Panc1 (cell line): ENCODE measurements at regions not wholly inside any gene's neighbourhood (a gene's known extent, or its start where the extent isn't known, plus 50 kb on each side); places are given as distances from the start of the nearest gene placed in this dataset.

Experiments used
- ATAC-seq: fragments of 200-7000 bp; cut with Tn5 transposase; 2 replicates; pipeline ENCODE4 v1.9.1; 2020; ENCODE audit warnings: mild to moderate bottlenecking, moderate library complexity
- BruUV-seq: library from RNA; stranded (reverse); fragments of 400-500 nt; replicated peaks from 2 replicates; lab custom pipeline; 2021; lab: Mats Ljungman, UMichigan
- CTCF ChIA-PET: fragments of 300-600 bp; sonication (Branson Sonifier 250); formaldehyde crosslinking; loops from one replicate; lab custom pipeline; 2022; ENCODE audit warnings: antibody characterized with exemption; lab: Charles Lee
- POLR2A ChIA-PET: fragments of 300-600 bp; sonication (Branson Sonifier 250); formaldehyde crosslinking; loops from one replicate; lab custom pipeline; 2022; ENCODE audit warnings: antibody characterized with exemption; lab: Charles Lee
- DNase-seq: peaks from one replicate; pipeline ENCODE4 v3.0.0-alpha.2; 2010; ENCODE audit warnings: low read depth, low spot score
- H3K27ac ChIP-seq: 2 replicates; pipeline ENCODE4 v1.5.1; 2011; ENCODE audit warnings: mild to moderate bottlenecking, low read length, inconsistent platforms
- H3K27me3 ChIP-seq: fragments of 200-500 bp; sonication (Bioruptor generic); 2 replicates; pipeline ENCODE4 v1.6.0; 2014; ENCODE audit warnings: low read length, inconsistent platforms; ENCODE audit not compliant: control insufficient read depth, insufficient read depth
- H3K36me3 ChIP-seq: fragments of 200-500 bp; sonication (Bioruptor generic); 2 replicates; pipeline ENCODE4 v1.5.1; 2014; ENCODE audit warnings: inconsistent platforms, mild to moderate bottlenecking, low read length, moderate library complexity; ENCODE audit not compliant: control insufficient read depth, insufficient read depth
- H3K4me1 ChIP-seq: 2 replicates; pipeline ENCODE4 v1.5.1; 2011; ENCODE audit warnings: inconsistent platforms, mild to moderate bottlenecking, low read length, moderate library complexity; ENCODE audit not compliant: control insufficient read depth, insufficient read depth
- H3K4me3 ChIP-seq, 2 experiments: 2 replicates each; pipeline ENCODE4 v1.5.1; 2011 to 2012; ENCODE audit warnings: low read depth in 2 of 2, low read length in 2 of 2, mild to moderate bottlenecking in 2 of 2, inconsistent platforms in 1 of 2, moderate library complexity in 1 of 2
- H3K9me3 ChIP-seq: fragments of 200-500 bp; sonication (Bioruptor generic); 2 replicates; pipeline ENCODE4 v1.5.1; 2014; ENCODE audit warnings: low read depth, mild to moderate bottlenecking, inconsistent platforms, low read length, moderate library complexity; ENCODE audit not compliant: control insufficient read depth, insufficient read depth
- POLR2AphosphoS5 ChIP-seq: IDR thresholded peaks from 2 replicates; pipeline ENCODE4 v1.6.1; 2012; ENCODE audit warnings: mild to moderate bottlenecking, low read depth, low read length, moderate library complexity
- REST ChIP-seq, 2 experiments: IDR thresholded peaks; 2 replicates each; pipeline ENCODE4 v1.6.1; 2011 to 2012; ENCODE audit warnings: low read depth in 2 of 2, control low read depth in 1 of 2, low read length in 1 of 2, mild to moderate bottlenecking in 1 of 2, moderate library complexity in 1 of 2; ENCODE audit not compliant: insufficient read depth in 1 of 2
- SIN3A ChIP-seq: IDR thresholded peaks from 2 replicates; pipeline ENCODE4 v1.6.1; 2012; ENCODE audit warnings: low read depth, mild to moderate bottlenecking, low read length, moderate library complexity, borderline replicate concordance; ENCODE audit not compliant: insufficient read depth
- TCF7L2 ChIP-seq: IDR thresholded peaks from 2 replicates; pipeline ENCODE4 v1.6.1; 2011; ENCODE audit warnings: mild to moderate bottlenecking, low read depth, low read length, inconsistent platforms
- in situ Hi-C: cut with HindIII; loops from 2 replicates; pipeline ENCODE4 v1.10.0; 2016; ENCODE audit warnings: low sequenced_read_pairs, low pct_unique_long_range_greater_than_20kb
- intact Hi-C: fragments of 100-400 bp; cut with micrococcal nuclease; formaldehyde crosslinking; loops from one replicate; pipeline ENCODE4 v1.10.0; 2022; ENCODE audit not compliant: unreplicated experiment
- TF ChIP-seq, protein P1 (sequence below): fragments of 450-650 bp; IDR thresholded peaks from 2 replicates; pipeline ENCODE4 v1.5.1; 2017; ENCODE audit warnings: mild to moderate bottlenecking

DNA sequence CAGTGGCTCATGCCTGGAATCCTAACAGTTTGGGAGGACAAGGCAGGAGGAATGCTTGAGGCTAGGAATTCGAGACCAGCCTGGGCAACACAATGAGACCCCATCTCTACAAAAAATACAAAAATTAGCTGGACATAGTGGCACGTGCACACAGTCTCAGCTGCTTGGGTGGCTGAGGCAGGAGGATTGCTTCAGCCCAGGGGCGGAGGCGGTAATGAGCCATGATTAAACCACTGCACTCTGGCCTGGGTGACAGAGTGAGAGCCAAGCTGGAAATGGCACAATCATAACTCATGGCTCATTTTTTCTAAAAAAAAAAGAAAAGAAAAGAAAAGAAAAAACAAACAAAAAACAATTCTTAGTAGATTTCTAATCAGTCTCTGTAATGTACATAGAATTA lies 446.2 kb downstream of the ELAVL2 start:
- BruUV-seq, result no TSS peak
- H3K36me3 ChIP-seq, result no peaks in the 10 kb centered on the region
- no peaks in the 10 kb centered on the region for H3K9me3 ChIP-seq
- TF ChIP-seq TCF7L2 (no peak), REST (IDR thresholded peaks at IDR 0.05; ENCODE audit: insufficient read depth in 1 of 2, low read depth in 2 of 2, low read length in 1 of 2) (no peak), SIN3A (no peak), POLR2AphosphoS5 (no peak)
- TF ChIP-seq, protein P1, sequence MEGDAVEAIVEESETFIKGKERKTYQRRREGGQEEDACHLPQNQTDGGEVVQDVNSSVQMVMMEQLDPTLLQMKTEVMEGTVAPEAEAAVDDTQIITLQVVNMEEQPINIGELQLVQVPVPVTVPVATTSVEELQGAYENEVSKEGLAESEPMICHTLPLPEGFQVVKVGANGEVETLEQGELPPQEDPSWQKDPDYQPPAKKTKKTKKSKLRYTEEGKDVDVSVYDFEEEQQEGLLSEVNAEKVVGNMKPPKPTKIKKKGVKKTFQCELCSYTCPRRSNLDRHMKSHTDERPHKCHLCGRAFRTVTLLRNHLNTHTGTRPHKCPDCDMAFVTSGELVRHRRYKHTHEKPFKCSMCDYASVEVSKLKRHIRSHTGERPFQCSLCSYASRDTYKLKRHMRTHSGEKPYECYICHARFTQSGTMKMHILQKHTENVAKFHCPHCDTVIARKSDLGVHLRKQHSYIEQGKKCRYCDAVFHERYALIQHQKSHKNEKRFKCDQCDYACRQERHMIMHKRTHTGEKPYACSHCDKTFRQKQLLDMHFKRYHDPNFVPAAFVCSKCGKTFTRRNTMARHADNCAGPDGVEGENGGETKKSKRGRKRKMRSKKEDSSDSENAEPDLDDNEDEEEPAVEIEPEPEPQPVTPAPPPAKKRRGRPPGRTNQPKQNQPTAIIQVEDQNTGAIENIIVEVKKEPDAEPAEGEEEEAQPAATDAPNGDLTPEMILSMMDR, result no peak
- ChIA-PET POLR2A (no interaction called here), CTCF (no interaction called here)
- DNase-seq (no peak), ATAC-seq (no peak)
- no peak overlapping the region for H3K4me3 ChIP-seq
- no peak overlapping the region for H3K27ac ChIP-seq
- in situ Hi-C loops, result no loop called here
- no peaks in the 10 kb centered on the region for H3K27me3 ChIP-seq
- no peaks in the 10 kb centered on the region for H3K4me1 ChIP-seq
- intact Hi-C loops, result no loop called here

GRCh38 chr9:23380821-23381220 lies 445.2 kb downstream of the ELAVL2 start:
- TF ChIP-seq, protein P1, result no peak
- TF ChIP-seq TCF7L2, result no peak
- TF ChIP-seq REST (IDR thresholded peaks at IDR 0.05; ENCODE audit: insufficient read depth in 1 of 2, low read depth in 2 of 2, low read length in 1 of 2), result no peak
- TF ChIP-seq POLR2AphosphoS5, result no peak
- TF ChIP-seq SIN3A, result no peak
- no TSS peak for BruUV-seq
- DNase-seq (no peak), ATAC-seq (no peak)
- H3K9me3 ChIP-seq, result no peaks in the 10 kb centered on the region
- no peak overlapping the region for H3K27ac ChIP-seq
- no peaks in the 10 kb centered on the region for H3K27me3 ChIP-seq
- no peaks in the 10 kb centered on the region for H3K4me1 ChIP-seq
- intact Hi-C loops (no loop called here), in situ Hi-C loops (no loop called here)
- POLR2A ChIA-PET, result no interaction called here
- H3K4me3 ChIP-seq, result no peak overlapping the region
- CTCF ChIA-PET, result no interaction called here
- H3K36me3 ChIP-seq, result no peaks in the 10 kb centered on the region
